Fibroblast of lung (primary cell): ENCODE measurements at regions not wholly inside any gene's neighbourhood (a gene's known extent, or its start where the extent isn't known, plus 50 kb on each side); places are given as distances from the start of the nearest gene placed in this dataset.

Source experiments
- DNase-seq, 2 donors: peaks; one replicate each; pipeline versions ENCODE4 v3.0.0 to v3.0.0-alpha.2; 2010; ENCODE audit warnings: low read depth in 2 of 2
- H2AFZ ChIP-seq: 2 replicates; pipeline ENCODE4 v1.5.1; 2012; ENCODE audit warnings: low read length, control low read depth, inconsistent platforms
- H3K27ac ChIP-seq: 2 replicates; pipeline ENCODE4 v1.5.1; 2011; ENCODE audit warnings: low read length, control low read depth; ENCODE audit not compliant: insufficient read depth
- H3K27me3 ChIP-seq: 2 replicates; pipeline ENCODE4 v1.5.1; 2011; ENCODE audit warnings: mild to moderate bottlenecking, low read length; ENCODE audit not compliant: control insufficient read depth, insufficient read depth
- H3K36me3 ChIP-seq: 2 replicates; pipeline ENCODE4 v1.5.1; 2011; ENCODE audit warnings: low read length; ENCODE audit not compliant: control insufficient read depth, insufficient read depth
- H3K4me1 ChIP-seq: 2 replicates; pipeline ENCODE4 v1.5.1; 2011; ENCODE audit warnings: low read length; ENCODE audit not compliant: control insufficient read depth, insufficient read depth; ENCODE audit errors: extremely low read depth
- H3K4me2 ChIP-seq: 2 replicates; pipeline ENCODE4 v1.5.1; 2011; ENCODE audit warnings: low read length, control low read depth; ENCODE audit not compliant: insufficient read depth; ENCODE audit errors: extremely low read depth
- H3K4me3 ChIP-seq, 4 experiments: fragments of 200-600 bp in 1 of 4; sonication (generic) in 1 of 4; replicated peaks in 1 of 4; 2 replicates each; pipeline ENCODE4 v1.5.1; 2011 to 2016; ENCODE audit warnings: low read length in 4 of 4, low read depth in 3 of 4, mild to moderate bottlenecking in 3 of 4, control low read depth in 2 of 4, inconsistent platforms in 1 of 4, mixed read lengths in 1 of 4; ENCODE audit not compliant: insufficient read depth in 1 of 4; ENCODE audit errors: control extremely low read depth in 1 of 4
- H3K79me2 ChIP-seq: 2 replicates; pipeline ENCODE4 v1.5.1; 2012; ENCODE audit warnings: mild to moderate bottlenecking, low read length, inconsistent platforms; ENCODE audit not compliant: control insufficient read depth, insufficient read depth
- H3K9ac ChIP-seq: 2 replicates; pipeline ENCODE4 v1.5.1; 2011; ENCODE audit warnings: mild to moderate bottlenecking, low read length, control low read depth; ENCODE audit not compliant: insufficient read depth
- H3K9me3 ChIP-seq: 2 replicates; pipeline ENCODE4 v1.5.1; 2012; ENCODE audit warnings: low read depth, low read length; ENCODE audit not compliant: control insufficient read depth, insufficient read depth
- H4K20me1 ChIP-seq: 2 replicates; pipeline ENCODE4 v1.5.1; 2011; ENCODE audit warnings: low read length; ENCODE audit not compliant: control insufficient read depth, insufficient read depth; ENCODE audit errors: extremely low read depth
- EZH2 ChIP-seq: IDR thresholded peaks from 2 replicates; pipeline ENCODE4 v1.5.1; 2012; ENCODE audit warnings: low read length, control low read depth, mild to moderate bottlenecking; ENCODE audit errors: missing control alignments
- TF ChIP-seq, protein P1 (sequence below), 2 donors: IDR thresholded peaks in 1 of 2; conservative IDR thresholded peaks in 1 of 2; 1 replicate in 1 of 2; 2 replicates in 1 of 2; pipeline ENCODE4 v1.5.1; 2011 to 2012; ENCODE audit warnings: low read length in 2 of 2, control low read depth in 1 of 2, inconsistent platforms in 1 of 2, low read depth in 1 of 2, mild to moderate bottlenecking in 1 of 2

- H3K4me2 ChIP-seq = no peak overlapping the region
- no peak overlapping the region for H3K4me3 ChIP-seq
- peaks cover 6% of the 10 kb centered on the region for H3K27me3 ChIP-seq
- no peak overlapping the region for H3K9ac ChIP-seq
- H3K36me3 ChIP-seq = no peaks in the 10 kb centered on the region
- no peak overlapping the region for H2AFZ ChIP-seq
- DNase-seq = no peak
- no peaks in the 10 kb centered on the region for H4K20me1 ChIP-seq
- no peaks in the 10 kb centered on the region for H3K79me2 ChIP-seq
- H3K4me1 ChIP-seq = no peaks in the 10 kb centered on the region
- TF ChIP-seq, protein P1, sequence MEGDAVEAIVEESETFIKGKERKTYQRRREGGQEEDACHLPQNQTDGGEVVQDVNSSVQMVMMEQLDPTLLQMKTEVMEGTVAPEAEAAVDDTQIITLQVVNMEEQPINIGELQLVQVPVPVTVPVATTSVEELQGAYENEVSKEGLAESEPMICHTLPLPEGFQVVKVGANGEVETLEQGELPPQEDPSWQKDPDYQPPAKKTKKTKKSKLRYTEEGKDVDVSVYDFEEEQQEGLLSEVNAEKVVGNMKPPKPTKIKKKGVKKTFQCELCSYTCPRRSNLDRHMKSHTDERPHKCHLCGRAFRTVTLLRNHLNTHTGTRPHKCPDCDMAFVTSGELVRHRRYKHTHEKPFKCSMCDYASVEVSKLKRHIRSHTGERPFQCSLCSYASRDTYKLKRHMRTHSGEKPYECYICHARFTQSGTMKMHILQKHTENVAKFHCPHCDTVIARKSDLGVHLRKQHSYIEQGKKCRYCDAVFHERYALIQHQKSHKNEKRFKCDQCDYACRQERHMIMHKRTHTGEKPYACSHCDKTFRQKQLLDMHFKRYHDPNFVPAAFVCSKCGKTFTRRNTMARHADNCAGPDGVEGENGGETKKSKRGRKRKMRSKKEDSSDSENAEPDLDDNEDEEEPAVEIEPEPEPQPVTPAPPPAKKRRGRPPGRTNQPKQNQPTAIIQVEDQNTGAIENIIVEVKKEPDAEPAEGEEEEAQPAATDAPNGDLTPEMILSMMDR (conservative IDR thresholded peaks at IDR 0.05 in 1 of 2, IDR thresholded peaks at IDR 0.05 in 1 of 2; ENCODE audit: low read depth in 1 of 2, low read length in 2 of 2) = no peak
- TF ChIP-seq EZH2 = no peak
- H3K27ac ChIP-seq = no peak overlapping the region
- H3K9me3 ChIP-seq = no peaks in the 10 kb centered on the region
These were observed 142.2 kb downstream of the ENGASE start for GRCh38 chr17:79216826-79217225.

DNA sequence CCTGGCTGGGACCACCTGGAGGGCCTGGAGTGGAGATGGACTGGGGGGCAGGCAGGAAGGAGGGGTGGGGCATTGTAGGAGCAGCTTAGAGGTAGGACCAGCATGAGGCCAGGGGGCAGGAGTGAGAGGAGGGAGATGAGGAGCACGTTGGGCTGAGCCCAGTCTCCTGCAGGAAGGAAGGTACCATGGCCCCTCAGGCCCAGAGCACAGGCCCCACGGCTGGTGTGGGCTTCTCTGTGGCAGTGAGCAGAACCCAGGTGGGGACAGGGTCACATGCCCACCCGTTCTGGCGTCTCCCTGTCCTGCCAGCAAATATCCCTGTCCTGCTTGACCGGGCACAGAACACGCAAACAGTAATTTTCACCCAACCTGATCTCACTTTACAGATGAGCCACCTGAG is 141.8 kb downstream of the ENGASE start:
- no peak overlapping the region for H3K4me2 ChIP-seq
- H3K4me1 ChIP-seq = no peaks in the 10 kb centered on the region
- no peak overlapping the region for H3K4me3 ChIP-seq
- H3K9me3 ChIP-seq = no peaks in the 10 kb centered on the region
- H4K20me1 ChIP-seq = no peaks in the 10 kb centered on the region
- no peak for DNase-seq
- no peak overlapping the region for H2AFZ ChIP-seq
- no peak for TF ChIP-seq EZH2
- TF ChIP-seq, protein P1 (conservative IDR thresholded peaks at IDR 0.05 in 1 of 2, IDR thresholded peaks at IDR 0.05 in 1 of 2; ENCODE audit: low read depth in 1 of 2, low read length in 2 of 2) = no peak
- H3K79me2 ChIP-seq = no peaks in the 10 kb centered on the region
- no peaks in the 10 kb centered on the region for H3K36me3 ChIP-seq
- H3K27me3 ChIP-seq = peaks cover 6% of the 10 kb centered on the region
- H3K9ac ChIP-seq = no peak overlapping the region
- no peak overlapping the region for H3K27ac ChIP-seq

GRCh38 chr17:79215631-79216030 is 141.0 kb downstream of the ENGASE start:
- Histone ChIP-seq H3K9me3 (no peaks in the 10 kb centered on the region), H4K20me1 (no peaks in the 10 kb centered on the region), H3K27me3 (peaks cover 6% of the 10 kb centered on the region), H3K36me3 (no peaks in the 10 kb centered on the region), H3K4me1 (no peaks in the 10 kb centered on the region), H3K9ac (no peak overlapping the region), H3K4me2 (no peak overlapping the region), H3K79me2 (no peaks in the 10 kb centered on the region), H3K27ac (no peak overlapping the region), H3K4me3 (no peak overlapping the region), H2AFZ (no peak overlapping the region)
- no peak for TF ChIP-seq EZH2
- TF ChIP-seq, protein P1 (conservative IDR thresholded peaks at IDR 0.05 in 1 of 2, IDR thresholded peaks at IDR 0.05 in 1 of 2; ENCODE audit: low read depth in 1 of 2, low read length in 2 of 2) = no peak
- DNase-seq = no peak
